ENCODE measurements at regions not wholly inside any gene's neighbourhood (a gene's known extent, or its start where the extent isn't known, plus 50 kb on each side); places are given as distances from the start of the nearest gene placed in this dataset.
"Not testable (repeated sequence)": the region's sequence is repeated elsewhere in the genome, so short reads cannot be mapped to it uniquely, and the experiment has no call there.

DNA sequence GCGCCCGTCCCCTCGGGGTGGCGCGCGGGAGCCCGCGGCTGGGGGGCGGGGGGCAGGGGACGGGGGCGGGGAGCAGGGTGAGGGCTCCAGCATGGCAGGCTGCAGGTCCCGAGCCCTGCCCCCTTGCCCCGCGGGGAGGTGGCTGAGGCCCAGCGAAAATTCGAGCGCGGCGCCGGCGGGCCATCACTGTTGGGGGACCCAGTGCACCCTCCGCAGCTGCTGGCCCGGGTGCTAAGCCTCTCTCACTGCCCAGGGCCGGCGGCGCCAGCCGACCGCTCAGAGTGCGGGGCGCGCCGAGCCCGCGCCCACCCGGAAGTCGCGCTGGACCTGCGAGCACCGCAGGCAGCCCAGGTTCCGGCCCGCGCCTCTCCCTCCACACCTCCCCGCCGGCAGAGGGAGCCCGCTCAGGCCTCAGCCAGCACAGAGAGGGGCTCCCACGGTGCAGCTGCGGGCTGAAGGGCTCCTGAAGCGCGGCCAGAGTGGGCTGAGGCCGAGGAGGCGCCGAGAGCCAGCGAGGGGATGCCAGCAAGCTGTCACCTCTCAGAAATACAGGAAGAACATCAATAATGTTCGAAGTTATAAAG is 290.8 kb upstream of the PRSS16 start:
- H3K4me1 ChIP-seq (ENCODE audit: control insufficient read depth in 2 of 3, insufficient read depth in 2 of 3, low read depth in 1 of 3, low read length in 3 of 3); H3K36me3 ChIP-seq (ENCODE audit: control insufficient read depth in 2 of 3, insufficient read depth in 3 of 3, low read length in 3 of 3); FAIRE-seq; H3K27me3 ChIP-seq (ENCODE audit: control insufficient read depth, insufficient read depth, low read length); intact Hi-C loops (cut with DNase I); H3K27ac ChIP-seq (ENCODE audit: low read depth in 2 of 2, low read length in 2 of 2); H3K9me3 ChIP-seq (ENCODE audit: control insufficient read depth in 2 of 3, insufficient read depth in 1 of 3, low read length in 3 of 3): not testable (repeated sequence)
- DNase-seq: peak; percentile 68 to 95 (median 76)
- Histone ChIP-seq H3K4me3 (ENCODE audit: low read length in 3 of 3) (peak overlapping the region; percentile 54 to 68 (median 67)), H3K9ac (ENCODE audit: low read length in 3 of 3) (peak overlapping the region in 1 of 3 donors; percentile 46)
- TF ChIP-seq, protein P1, sequence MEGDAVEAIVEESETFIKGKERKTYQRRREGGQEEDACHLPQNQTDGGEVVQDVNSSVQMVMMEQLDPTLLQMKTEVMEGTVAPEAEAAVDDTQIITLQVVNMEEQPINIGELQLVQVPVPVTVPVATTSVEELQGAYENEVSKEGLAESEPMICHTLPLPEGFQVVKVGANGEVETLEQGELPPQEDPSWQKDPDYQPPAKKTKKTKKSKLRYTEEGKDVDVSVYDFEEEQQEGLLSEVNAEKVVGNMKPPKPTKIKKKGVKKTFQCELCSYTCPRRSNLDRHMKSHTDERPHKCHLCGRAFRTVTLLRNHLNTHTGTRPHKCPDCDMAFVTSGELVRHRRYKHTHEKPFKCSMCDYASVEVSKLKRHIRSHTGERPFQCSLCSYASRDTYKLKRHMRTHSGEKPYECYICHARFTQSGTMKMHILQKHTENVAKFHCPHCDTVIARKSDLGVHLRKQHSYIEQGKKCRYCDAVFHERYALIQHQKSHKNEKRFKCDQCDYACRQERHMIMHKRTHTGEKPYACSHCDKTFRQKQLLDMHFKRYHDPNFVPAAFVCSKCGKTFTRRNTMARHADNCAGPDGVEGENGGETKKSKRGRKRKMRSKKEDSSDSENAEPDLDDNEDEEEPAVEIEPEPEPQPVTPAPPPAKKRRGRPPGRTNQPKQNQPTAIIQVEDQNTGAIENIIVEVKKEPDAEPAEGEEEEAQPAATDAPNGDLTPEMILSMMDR (IDR thresholded peaks at IDR 0.05; ENCODE audit: borderline replicate concordance, extremely low read depth, insufficient read depth): peak; percentile 25

DNA sequence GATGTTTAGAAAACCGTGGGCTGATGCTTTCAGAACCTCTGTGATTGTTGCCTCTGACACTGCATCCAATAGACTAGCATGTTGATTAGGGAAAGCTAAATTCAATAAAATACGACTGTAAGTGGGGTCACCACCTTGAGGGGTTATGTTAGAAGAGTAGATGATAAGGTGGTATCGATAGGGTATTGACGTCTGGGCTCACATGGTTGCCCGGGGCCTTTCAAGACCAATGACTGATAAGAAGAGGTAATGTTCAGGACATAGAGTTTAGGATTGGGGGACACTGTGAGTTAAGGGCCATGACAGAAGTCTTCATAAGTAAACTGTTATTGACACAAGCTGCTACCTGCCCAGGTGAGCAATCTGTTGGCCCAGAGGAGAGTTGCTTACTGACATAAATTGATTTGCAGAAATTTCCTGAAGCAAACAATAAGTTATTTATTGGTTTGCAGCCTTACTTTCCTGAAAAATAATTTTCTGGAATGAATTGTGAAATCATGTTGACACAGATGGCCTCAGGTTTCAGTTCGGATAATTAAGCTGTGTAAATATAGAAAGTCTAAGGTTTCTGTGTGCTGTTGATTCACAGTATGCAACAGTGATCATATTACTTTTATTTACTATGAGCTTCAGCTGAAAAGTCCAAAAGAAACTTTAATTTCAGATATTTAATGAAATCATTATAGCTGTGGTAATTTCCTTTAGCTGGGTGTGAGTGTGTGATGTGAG is 289.9 kb upstream of the PRSS16 start:
- DNase-seq: peak in 2 of 5 donors; percentile 0 to 8
- H3K27me3 ChIP-seq (ENCODE audit: control insufficient read depth, insufficient read depth, low read length); intact Hi-C loops (cut with DNase I); FAIRE-seq; H3K27ac ChIP-seq (ENCODE audit: low read depth in 2 of 2, low read length in 2 of 2); H3K36me3 ChIP-seq (ENCODE audit: control insufficient read depth in 2 of 3, insufficient read depth in 3 of 3, low read length in 3 of 3); H3K9me3 ChIP-seq (ENCODE audit: control insufficient read depth in 2 of 3, insufficient read depth in 1 of 3, low read length in 3 of 3); H3K4me1 ChIP-seq (ENCODE audit: control insufficient read depth in 2 of 3, insufficient read depth in 2 of 3, low read depth in 1 of 3, low read length in 3 of 3): not testable (repeated sequence)
- Histone ChIP-seq H3K9ac (ENCODE audit: low read length in 3 of 3) (peak overlapping the region in 2 of 3 donors; percentile 32 to 46), H3K4me3 (ENCODE audit: low read length in 3 of 3) (peak overlapping the region; percentile 54 to 68 (median 67))

DNA sequence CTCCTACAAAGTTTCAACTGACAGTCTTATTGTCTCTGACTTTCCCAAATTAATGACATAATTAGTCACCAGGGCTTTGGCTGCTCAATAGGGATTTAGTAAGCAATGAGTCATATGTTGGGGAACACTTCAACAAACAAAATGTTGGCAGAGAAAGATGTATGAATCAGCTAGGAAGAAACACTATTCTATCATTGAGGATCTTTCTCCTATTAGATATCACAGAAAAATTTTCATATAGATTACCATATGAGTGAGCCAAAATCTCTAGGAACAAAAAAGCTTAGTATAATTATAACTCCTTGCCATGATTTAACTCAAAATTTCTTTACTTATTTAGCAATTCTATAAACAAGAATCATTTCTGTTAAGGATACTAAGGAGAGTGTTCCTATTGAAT is 286.3 kb upstream of the PRSS16 start:
- intact Hi-C loops (cut with DNase I); H3K4me1 ChIP-seq (ENCODE audit: control insufficient read depth in 2 of 3, insufficient read depth in 2 of 3, low read depth in 1 of 3, low read length in 3 of 3); H3K9me3 ChIP-seq (ENCODE audit: control insufficient read depth in 2 of 3, insufficient read depth in 1 of 3, low read length in 3 of 3); DNase-seq; H3K27ac ChIP-seq (ENCODE audit: low read depth in 2 of 2, low read length in 2 of 2); H3K36me3 ChIP-seq (ENCODE audit: control insufficient read depth in 2 of 3, insufficient read depth in 3 of 3, low read length in 3 of 3); H3K4me3 ChIP-seq (ENCODE audit: low read length in 3 of 3); H3K9ac ChIP-seq (ENCODE audit: low read length in 3 of 3); FAIRE-seq; H3K27me3 ChIP-seq (ENCODE audit: control insufficient read depth, insufficient read depth, low read length): not testable (repeated sequence)

DNA sequence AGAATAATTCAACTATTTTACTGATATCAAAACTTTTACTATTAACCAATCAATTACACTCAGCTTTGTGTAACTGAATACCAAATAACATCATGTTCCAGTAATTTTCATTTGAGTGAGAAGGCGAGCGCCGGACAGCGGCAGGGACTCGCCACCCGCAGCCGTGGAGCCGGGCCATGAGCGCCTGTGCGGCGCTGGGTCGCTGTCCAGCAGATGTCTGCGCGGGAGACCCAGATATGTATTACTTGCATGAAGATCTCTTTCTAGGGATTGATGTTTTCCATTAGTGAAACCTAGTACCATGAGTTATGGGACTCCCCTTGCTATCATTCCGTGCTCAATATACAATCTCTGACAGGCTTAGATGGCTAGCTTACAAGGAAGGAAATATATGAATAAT is 245.1 kb upstream of the PRSS16 start:
- DNase-seq: no peak
- intact Hi-C loops (cut with DNase I): no loop called here
- FAIRE-seq: no peak
- H3K4me1 ChIP-seq (ENCODE audit: control insufficient read depth in 2 of 3, insufficient read depth in 2 of 3, low read depth in 1 of 3, low read length in 3 of 3): no peaks in the 10 kb centered on the region
- no peaks in the 10 kb centered on the region for H3K9me3 ChIP-seq (ENCODE audit: control insufficient read depth in 2 of 3, insufficient read depth in 1 of 3, low read length in 3 of 3)
- H3K27me3 ChIP-seq (ENCODE audit: control insufficient read depth, insufficient read depth, low read length): no peaks in the 10 kb centered on the region
- no peak overlapping the region for H3K4me3 ChIP-seq (ENCODE audit: low read length in 3 of 3)
- no peak overlapping the region for H3K9ac ChIP-seq (ENCODE audit: low read length in 3 of 3)
- TF ChIP-seq, protein P1 (IDR thresholded peaks at IDR 0.05; ENCODE audit: borderline replicate concordance, extremely low read depth, insufficient read depth): no peak
- H3K27ac ChIP-seq (ENCODE audit: low read depth in 2 of 2, low read length in 2 of 2): no peak overlapping the region
- H3K36me3 ChIP-seq (ENCODE audit: control insufficient read depth in 2 of 3, insufficient read depth in 3 of 3, low read length in 3 of 3): no peaks in the 10 kb centered on the region
